BLaER1 treated with 17β-estradiol and CSF1 and Interleukin-3, amounts not matched to agents 10 nM and 100 nM (cell line): ENCODE measurements at regions not wholly inside any gene's neighbourhood (a gene's known extent, or its start where the extent isn't known, plus 50 kb on each side); places are given as distances from the start of the nearest gene placed in this dataset.

Experiments
- H3K27ac ChIP-seq, 11 experiments: shearing (Covaris generic); formaldehyde crosslinking; 2 replicates each; pipeline ENCODE4 v1.8.1; 2022
- H3K27me3 ChIP-seq, 11 experiments: shearing (Covaris generic); formaldehyde crosslinking; 2 replicates each; pipeline ENCODE4 v1.8.1; 2022
- H3K36me3 ChIP-seq, 11 experiments: shearing (Covaris generic); formaldehyde crosslinking; 2 replicates each; pipeline ENCODE4 v1.8.1; 2022
- H3K4me1 ChIP-seq, 10 experiments: shearing (Covaris generic); formaldehyde crosslinking; 2 replicates each; pipeline ENCODE4 v1.8.1; 2022
- H3K4me2 ChIP-seq, 11 experiments: shearing (Covaris generic); formaldehyde crosslinking; 2 replicates each; pipeline ENCODE4 v1.8.1; 2022
- H3K4me3 ChIP-seq, 10 experiments: shearing (Covaris generic); formaldehyde crosslinking; 2 replicates each; pipeline ENCODE4 v1.8.1; 2022
- H3K9ac ChIP-seq, 11 experiments: shearing (Covaris generic); formaldehyde crosslinking; 2 replicates each; pipeline ENCODE4 v1.8.1; 2022
- H3K9me3 ChIP-seq, 11 experiments: shearing (Covaris generic); formaldehyde crosslinking; replicated peaks in 1 of 11; 2 replicates each; pipeline ENCODE4 v1.8.1; 2022
- H4K20me1 ChIP-seq, 11 experiments: shearing (Covaris generic); formaldehyde crosslinking; 2 replicates each; pipeline ENCODE4 v1.8.1; 2022
- Cebpa-rat ChIP-seq, 11 experiments: shearing (Covaris generic); IDR thresholded peaks; 2 replicates each; pipeline ENCODE4 v1.8.1; 2022

GRCh38 chr4:30601070-30601865 lies 118.9 kb upstream of the PCDH7 start:
- TF ChIP-seq Cebpa-rat (IDR thresholded peaks at IDR 0.05) = no peak
- H3K9ac ChIP-seq = no peak overlapping the region
- no peaks in the 10 kb centered on the region for H3K36me3 ChIP-seq
- H3K27me3 ChIP-seq = no peaks in the 10 kb centered on the region
- peaks cover 0 to 16% (median 8%) of the 10 kb centered on the region in 11 experiments; a peak in 11 of 22 replicates for H3K9me3 ChIP-seq
- no peak overlapping the region for H3K27ac ChIP-seq
- no peaks in the 10 kb centered on the region for H4K20me1 ChIP-seq
- peaks cover 0 to 6% (median 2%) of the 10 kb centered on the region in 10 experiments; a peak in 6 of 20 replicates for H3K4me1 ChIP-seq
- H3K4me2 ChIP-seq = no peak overlapping the region
- no peak overlapping the region for H3K4me3 ChIP-seq

GRCh38 chr4:30605616-30606190 lies 114.5 kb upstream of the PCDH7 start:
- TF ChIP-seq Cebpa-rat (IDR thresholded peaks at IDR 0.05) = no peak
- no peaks in the 10 kb centered on the region for H4K20me1 ChIP-seq
- H3K9ac ChIP-seq = no peak overlapping the region
- H3K9me3 ChIP-seq = peaks cover 6 to 23% (median 12%) of the 10 kb centered on the region in 11 experiments; a peak in 12 of 22 replicates
- no peak overlapping the region; a peak in 2 of 22 replicates for H3K4me2 ChIP-seq
- no peak overlapping the region for H3K4me3 ChIP-seq
- no peaks in the 10 kb centered on the region for H3K27me3 ChIP-seq
- no peaks in the 10 kb centered on the region for H3K36me3 ChIP-seq
- peak overlapping the region in 4 of 11 experiments; percentile 37 to 49 (median 43); a peak in 7 of 22 replicates for H3K27ac ChIP-seq
- H3K4me1 ChIP-seq = peaks cover 0 to 6% (median 2%) of the 10 kb centered on the region in 10 experiments; a peak in 6 of 20 replicates

GRCh38 chr4:30610361-30610760 lies 109.8 kb upstream of the PCDH7 start:
- Histone ChIP-seq H3K4me2 (peak overlapping the region in 1 of 11 experiments; percentile 23; a peak in 1 of 22 replicates), H3K9ac (no peak overlapping the region), H3K36me3 (no peaks in the 10 kb centered on the region), H3K4me1 (peaks cover 0 to 6% (median 2%) of the 10 kb centered on the region in 10 experiments; a peak in 6 of 20 replicates), H3K9me3 (peaks cover 0 to 13% (median 5%) of the 10 kb centered on the region in 11 experiments; a peak in 8 of 22 replicates), H3K4me3 (no peak overlapping the region), H4K20me1 (no peaks in the 10 kb centered on the region), H3K27ac (no peak overlapping the region), H3K27me3 (no peaks in the 10 kb centered on the region)
- no peak for TF ChIP-seq Cebpa-rat (IDR thresholded peaks at IDR 0.05)

GRCh38 chr4:30614771-30615170 lies 105.4 kb upstream of the PCDH7 start:
- Histone ChIP-seq H3K4me3 (no peak overlapping the region), H3K4me1 (peaks cover 9 to 12% (median 11%) of the 10 kb centered on the region in 10 experiments; a peak in 18 of 20 replicates), H3K36me3 (no peaks in the 10 kb centered on the region), H3K9ac (no peak overlapping the region), H3K9me3 (no peaks in the 10 kb centered on the region; a peak in 1 of 22 replicates), H4K20me1 (no peaks in the 10 kb centered on the region), H3K27ac (no peak overlapping the region), H3K27me3 (no peaks in the 10 kb centered on the region), H3K4me2 (no peak overlapping the region)
- TF ChIP-seq Cebpa-rat (IDR thresholded peaks at IDR 0.05) = no peak

GRCh38 chr4:30616942-30617646 lies 103.1 kb upstream of the PCDH7 start:
- Histone ChIP-seq H3K36me3 (no peaks in the 10 kb centered on the region), H3K9ac (no peak overlapping the region)

GRCh38 chr4:30617836-30618235 lies 102.3 kb upstream of the PCDH7 start:
- H3K36me3 ChIP-seq = no peaks in the 10 kb centered on the region
- no peaks in the 10 kb centered on the region for H4K20me1 ChIP-seq
- H3K27me3 ChIP-seq = no peaks in the 10 kb centered on the region
- H3K4me1 ChIP-seq = peaks cover 11 to 22% (median 14%) of the 10 kb centered on the region in 10 experiments; a peak in 18 of 20 replicates
- no peak overlapping the region for H3K4me2 ChIP-seq
- H3K27ac ChIP-seq = no peak overlapping the region
- no peak for TF ChIP-seq Cebpa-rat (IDR thresholded peaks at IDR 0.05)
- no peak overlapping the region for H3K9ac ChIP-seq
- H3K9me3 ChIP-seq = no peaks in the 10 kb centered on the region
- H3K4me3 ChIP-seq = no peak overlapping the region

More at GRCh38 chr4:30616942-30617646, 103.1 kb upstream of the PCDH7 start:
- TF ChIP-seq Cebpa-rat (IDR thresholded peaks at IDR 0.05) = no peak
- H3K4me2 ChIP-seq = no peak overlapping the region
- no peak overlapping the region for H3K4me3 ChIP-seq
- no peaks in the 10 kb centered on the region for H4K20me1 ChIP-seq
- no peak overlapping the region for H3K27ac ChIP-seq
- no peaks in the 10 kb centered on the region for H3K27me3 ChIP-seq
- no peaks in the 10 kb centered on the region; a peak in 1 of 22 replicates for H3K9me3 ChIP-seq
- peaks cover 11 to 22% (median 14%) of the 10 kb centered on the region in 10 experiments; a peak in 18 of 20 replicates for H3K4me1 ChIP-seq

- H3K9me3 ChIP-seq = no peaks in the 10 kb centered on the region
- TF ChIP-seq Cebpa-rat (IDR thresholded peaks at IDR 0.05) = peak in 2 of 11 experiments; percentile 15 to 33; a peak in 1 of 22 replicates
- H3K4me3 ChIP-seq = no peak overlapping the region
- no peak overlapping the region for H3K9ac ChIP-seq
- peak overlapping the region; percentile 6 to 76 (median 66); a peak in 14 of 22 replicates for H3K4me2 ChIP-seq
- peak overlapping the region in 2 of 11 experiments; percentile 24 to 72; a peak in 3 of 22 replicates for H3K27ac ChIP-seq
- H3K4me1 ChIP-seq = peaks cover 11 to 22% (median 14%) of the 10 kb centered on the region in 10 experiments; a peak in 18 of 20 replicates
- H3K36me3 ChIP-seq = no peaks in the 10 kb centered on the region
- H4K20me1 ChIP-seq = no peaks in the 10 kb centered on the region
- H3K27me3 ChIP-seq = no peaks in the 10 kb centered on the region
Measured at GRCh38 chr4:30619679-30620078, 100.5 kb upstream of the PCDH7 start.

- no peak overlapping the region for H3K4me3 ChIP-seq
- H4K20me1 ChIP-seq = no peaks in the 10 kb centered on the region
- TF ChIP-seq Cebpa-rat (IDR thresholded peaks at IDR 0.05) = no peak
- no peaks in the 10 kb centered on the region for H3K27me3 ChIP-seq
- no peaks in the 10 kb centered on the region for H3K36me3 ChIP-seq
- no peak overlapping the region; a peak in 1 of 22 replicates for H3K4me2 ChIP-seq
- H3K27ac ChIP-seq = no peak overlapping the region
- peaks cover 11 to 22% (median 14%) of the 10 kb centered on the region in 10 experiments; a peak in 18 of 20 replicates for H3K4me1 ChIP-seq
- H3K9ac ChIP-seq = no peak overlapping the region
- no peaks in the 10 kb centered on the region for H3K9me3 ChIP-seq
Measured at GRCh38 chr4:30620711-30621110, 99.5 kb upstream of the PCDH7 start.

GRCh38 chr4:30630431-30630830 lies 89.7 kb upstream of the PCDH7 start:
- Histone ChIP-seq H3K36me3 (no peaks in the 10 kb centered on the region), H3K4me3 (no peak overlapping the region), H4K20me1 (no peaks in the 10 kb centered on the region), H3K27me3 (no peaks in the 10 kb centered on the region), H3K4me1 (no peaks in the 10 kb centered on the region), H3K9ac (no peak overlapping the region), H3K4me2 (peak overlapping the region in 2 of 11 experiments; percentile 10 to 24; a peak in 2 of 22 replicates), H3K9me3 (no peaks in the 10 kb centered on the region; a peak in 1 of 22 replicates), H3K27ac (no peak overlapping the region)
- no peak for TF ChIP-seq Cebpa-rat (IDR thresholded peaks at IDR 0.05)
